DMS79 (cell line): ENCODE measurements at regions not wholly inside any gene's neighbourhood (a gene's known extent, or its start where the extent isn't known, plus 50 kb on each side); places are given as distances from the start of the nearest gene placed in this dataset.
A peak's percentile ranks its signal among the peaks of the same experiment; 100 is the strongest.
"Not testable (repeated sequence)": the region's sequence is repeated elsewhere in the genome, so short reads cannot be mapped to it uniquely, and the experiment has no call there.

Source experiments
- DNase-seq: peaks from one replicate; lab custom pipeline; 2025; lab: John Stamatoyannopoulos, UW

DNA sequence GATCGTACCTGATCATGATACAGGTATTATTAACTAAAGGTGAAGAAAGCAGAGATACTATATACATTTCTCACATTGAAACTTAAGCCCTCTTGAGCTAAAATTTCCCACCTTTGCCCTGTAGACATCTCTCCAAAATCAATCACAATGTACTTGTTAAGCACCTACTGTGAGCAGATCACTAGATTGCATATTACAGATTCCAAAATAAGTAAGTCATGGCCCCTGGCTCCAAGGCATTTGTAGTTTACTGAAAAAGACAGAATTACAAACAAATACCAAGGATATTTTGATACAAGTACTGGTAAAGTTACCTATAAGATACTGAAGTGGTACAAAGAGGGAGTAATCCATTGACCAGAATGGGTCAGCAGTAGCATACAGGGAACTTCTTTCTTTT, 455.3 kb downstream of the STK39 start:
- no peak for DNase-seq

DNA sequence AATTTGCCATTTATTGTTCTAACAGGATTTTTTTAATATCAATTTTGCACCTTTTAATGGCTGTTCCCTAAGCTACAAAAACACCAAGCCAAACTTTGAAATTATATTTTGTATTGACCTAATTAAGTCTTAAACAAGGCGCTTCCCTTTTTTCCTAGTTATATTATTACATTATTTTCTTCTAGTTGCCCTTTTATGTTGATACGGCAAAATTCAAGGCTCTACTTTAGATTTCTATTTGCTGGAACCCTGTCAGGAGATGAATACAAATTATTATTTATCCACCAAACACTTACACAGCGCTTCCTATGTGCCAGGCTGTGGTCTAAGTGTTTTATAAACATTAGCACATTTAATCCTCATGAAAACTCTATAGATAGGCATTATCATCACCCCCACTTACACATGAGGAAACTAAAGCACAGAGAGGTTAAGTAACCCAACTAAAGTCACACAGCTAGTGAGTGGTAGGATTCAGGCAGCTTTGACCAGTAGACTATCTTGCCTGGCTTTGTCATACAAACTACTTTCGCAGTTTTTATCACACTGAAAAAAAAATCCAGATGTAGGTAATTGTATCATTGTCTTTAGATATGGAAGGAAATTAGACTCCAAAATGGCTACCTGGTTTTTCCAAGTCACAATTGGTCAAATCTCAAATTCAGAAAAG, 456.5 kb downstream of the STK39 start:
- DNase-seq, result no peak

- no peak for DNase-seq
Measured at GRCh38 chr2:167790189-167790588, 457.2 kb downstream of the STK39 start.

DNA sequence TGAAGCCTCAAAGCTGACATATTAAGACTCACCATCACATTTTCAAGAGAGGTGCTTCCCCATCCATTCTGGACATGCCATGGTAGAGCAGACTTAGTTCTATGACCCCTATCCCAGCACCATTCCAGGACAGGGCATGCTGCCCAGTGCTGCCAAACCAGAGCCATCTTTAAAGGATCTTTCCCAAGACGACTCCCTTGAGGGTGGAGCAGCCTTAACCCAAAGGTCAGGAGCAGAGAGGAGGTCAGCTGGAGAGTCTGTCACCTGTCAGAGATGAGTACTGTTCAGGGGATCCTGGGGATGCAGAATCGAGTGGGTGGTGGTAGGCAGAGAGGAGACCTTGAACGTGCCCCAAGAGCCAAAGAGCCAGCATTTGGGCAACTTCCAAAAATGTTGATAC, 459.8 kb downstream of the STK39 start:
- DNase-seq, result no peak

DNA sequence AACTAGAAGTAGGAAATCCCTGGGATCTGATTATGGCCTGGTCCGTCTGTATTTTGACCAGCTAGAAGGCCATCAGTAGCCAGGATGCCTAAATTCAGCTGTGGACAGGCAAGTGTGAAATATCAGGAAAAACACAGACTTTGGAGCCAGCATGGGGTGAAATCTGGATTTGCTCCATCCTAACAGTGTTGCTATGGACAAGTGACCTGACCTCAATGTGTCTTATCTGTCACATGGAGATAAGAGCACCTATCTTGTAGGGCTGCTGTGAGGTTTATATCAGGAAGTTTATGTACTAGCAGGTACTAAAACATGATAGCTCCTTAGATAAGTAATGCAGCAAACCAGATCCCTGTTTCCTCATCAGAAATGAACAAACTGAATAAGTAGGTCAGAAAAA, 460.4 kb downstream of the STK39 start:
- no peak for DNase-seq

DNA sequence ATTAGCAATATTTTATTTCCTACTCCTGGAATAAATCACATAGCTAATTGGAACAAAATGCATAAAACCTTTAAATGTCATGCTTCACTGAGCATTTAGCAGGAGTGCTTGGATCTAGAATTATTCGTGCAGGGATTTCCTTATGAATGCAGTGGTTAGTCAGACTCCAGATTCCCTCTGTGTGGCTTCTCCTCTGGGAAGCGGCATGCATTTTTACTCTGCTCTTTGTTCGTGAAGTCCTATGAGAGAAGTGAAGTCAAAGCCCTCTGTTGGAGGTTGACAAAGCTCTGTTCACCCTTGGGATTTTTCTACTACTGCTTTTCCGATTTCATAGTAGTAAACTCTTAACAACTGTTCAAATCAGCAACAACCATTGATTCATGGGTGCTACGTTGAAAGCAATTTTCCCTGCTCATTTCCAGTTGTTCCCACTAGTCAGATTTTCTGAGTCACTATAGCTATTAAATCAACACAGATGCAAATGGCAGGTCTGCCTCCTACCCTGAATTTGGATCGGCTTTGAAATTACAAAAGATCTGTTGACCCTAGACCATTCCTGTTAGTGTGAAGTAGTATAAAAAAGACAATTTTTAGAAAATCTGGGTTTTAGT, 461.7 kb downstream of the STK39 start:
- no peak for DNase-seq

GRCh38 chr2:167784084-167784425, 463.3 kb downstream of the STK39 start:
- no peak for DNase-seq

DNA sequence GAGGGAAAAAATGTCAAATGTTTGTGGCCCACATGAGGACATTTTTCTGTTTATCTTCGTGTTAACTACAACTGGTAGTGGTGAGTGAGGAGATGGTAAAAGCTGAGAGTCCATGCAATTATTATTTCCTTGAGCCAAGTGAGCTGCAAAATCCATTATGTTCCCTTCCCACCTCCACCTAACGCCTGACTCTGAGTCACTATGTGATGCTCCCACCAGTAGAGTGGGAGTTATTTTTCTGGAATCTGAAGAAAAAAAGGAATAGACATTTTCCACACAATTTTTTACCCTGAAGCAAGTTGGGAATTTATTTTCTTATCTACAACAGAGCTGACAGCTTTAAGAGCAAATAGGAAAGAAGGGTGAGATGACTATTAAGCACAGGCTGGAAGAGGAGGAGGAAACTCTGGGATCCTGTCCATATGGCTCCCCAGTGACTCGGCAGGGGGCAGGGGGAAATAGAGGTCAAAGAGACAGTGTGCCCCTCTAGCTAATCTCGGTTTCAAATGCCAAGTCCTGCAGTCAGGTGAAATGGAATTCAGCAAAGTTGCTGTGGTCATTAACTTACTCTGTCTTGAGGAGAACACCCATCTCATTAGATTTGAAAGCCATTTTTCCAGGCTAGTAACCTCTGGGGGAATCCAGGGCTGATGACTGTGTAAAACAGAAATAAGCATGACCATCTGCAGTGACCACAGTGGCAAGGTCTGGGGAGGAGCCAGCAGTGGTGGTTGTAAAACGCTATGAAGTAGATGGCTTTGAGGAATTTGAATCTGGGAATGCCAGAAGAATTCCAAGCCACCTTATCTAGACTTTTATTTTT, 463.9 kb downstream of the STK39 start:
- DNase-seq, result peak; percentile 25

DNA sequence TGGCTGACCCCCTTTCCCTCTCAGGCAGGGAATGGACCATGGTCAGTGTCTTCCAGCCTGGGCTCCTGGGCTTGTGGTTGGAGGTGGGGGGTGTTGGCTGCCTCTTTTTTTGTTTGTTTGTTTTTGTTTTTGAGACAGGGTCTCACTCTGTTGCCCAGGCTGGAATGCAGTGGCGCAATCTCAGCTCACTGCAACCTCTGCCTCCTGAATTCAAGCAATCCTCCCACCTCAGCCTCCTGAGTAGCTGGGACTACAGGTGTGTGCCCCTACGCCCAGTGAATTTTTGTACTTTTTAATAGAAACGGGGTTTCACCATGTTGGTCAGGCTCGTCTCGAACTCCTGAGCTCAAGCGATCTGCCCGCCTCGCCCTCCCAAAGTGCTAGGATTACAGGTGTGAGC, 465.8 kb downstream of the STK39 start:
- DNase-seq, result not testable (repeated sequence)

- no peak for DNase-seq
Measured at GRCh38 chr2:167776359-167776758, 471.0 kb downstream of the STK39 start.

GRCh38 chr2:167771628-167772027, 475.8 kb downstream of the STK39 start:
- DNase-seq, result no peak

DNA sequence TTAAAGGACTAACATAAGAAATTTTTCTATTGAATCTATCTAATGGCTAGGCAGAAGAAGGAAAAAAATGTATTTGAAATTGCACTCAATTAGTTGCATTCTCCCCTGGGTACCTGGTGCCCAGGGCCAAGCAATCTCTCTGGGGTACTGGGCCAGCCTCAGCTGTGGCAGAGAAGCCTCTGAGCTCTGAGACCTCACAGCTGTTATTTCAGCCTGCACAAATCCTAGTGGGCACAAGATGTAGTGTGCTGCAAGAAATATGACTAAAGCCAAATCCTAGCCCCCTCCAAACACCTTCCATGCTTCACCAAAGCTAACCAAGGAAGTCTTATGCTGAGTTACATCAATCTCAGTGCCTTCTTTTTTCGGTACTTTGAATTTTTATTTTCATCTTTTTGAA, 478.4 kb downstream of the STK39 start:
- no peak for DNase-seq

- no peak for DNase-seq
Measured at GRCh38 chr2:167767830-167768229, 479.6 kb downstream of the STK39 start.

- no peak for DNase-seq
Measured at GRCh38 chr2:167764772-167765341, 482.5 kb downstream of the STK39 start.

GRCh38 chr2:167761465-167762136, 485.8 kb downstream of the STK39 start:
- no peak for DNase-seq

GRCh38 chr2:167759531-167759930, 487.9 kb downstream of the STK39 start:
- DNase-seq, result no peak

DNA sequence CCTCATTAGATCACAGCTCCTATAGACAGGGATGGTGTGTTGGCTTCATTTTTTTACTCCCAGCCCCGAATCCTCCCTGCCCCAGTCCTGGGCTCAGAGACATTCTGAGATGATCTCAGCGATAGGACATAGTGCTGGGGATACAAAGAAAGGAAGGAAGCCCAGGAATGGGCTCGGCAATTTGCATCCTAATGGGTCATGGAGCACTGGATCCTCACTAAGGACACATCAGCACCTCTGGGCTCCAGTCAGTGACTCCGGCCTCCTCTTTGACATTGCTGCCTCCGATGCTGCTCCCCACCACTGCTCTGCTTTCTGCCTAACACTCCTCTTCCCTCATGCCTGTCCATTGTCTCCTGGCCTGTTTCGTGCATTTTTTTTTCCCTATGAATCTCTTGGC, 489.1 kb downstream of the STK39 start:
- no peak for DNase-seq

DNA sequence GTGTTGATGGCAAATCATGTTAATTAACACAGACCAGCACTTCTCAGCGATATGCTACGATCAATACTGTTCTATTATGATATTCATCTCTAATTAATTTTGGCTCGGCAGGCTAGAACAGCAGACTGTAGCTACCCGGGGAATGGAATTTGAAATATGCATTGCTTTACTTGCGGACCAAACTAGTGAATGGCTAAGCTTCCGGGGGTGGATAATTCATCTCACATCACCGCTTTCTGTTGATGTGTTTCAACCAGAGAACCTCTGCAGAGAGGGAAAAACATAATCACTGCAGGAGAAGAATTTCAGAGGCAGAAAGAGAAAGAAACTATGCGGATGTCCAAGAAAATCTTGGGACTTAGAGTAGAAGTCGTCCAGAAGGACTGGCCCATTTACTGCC, 490.9 kb downstream of the STK39 start:
- no peak for DNase-seq

DNA sequence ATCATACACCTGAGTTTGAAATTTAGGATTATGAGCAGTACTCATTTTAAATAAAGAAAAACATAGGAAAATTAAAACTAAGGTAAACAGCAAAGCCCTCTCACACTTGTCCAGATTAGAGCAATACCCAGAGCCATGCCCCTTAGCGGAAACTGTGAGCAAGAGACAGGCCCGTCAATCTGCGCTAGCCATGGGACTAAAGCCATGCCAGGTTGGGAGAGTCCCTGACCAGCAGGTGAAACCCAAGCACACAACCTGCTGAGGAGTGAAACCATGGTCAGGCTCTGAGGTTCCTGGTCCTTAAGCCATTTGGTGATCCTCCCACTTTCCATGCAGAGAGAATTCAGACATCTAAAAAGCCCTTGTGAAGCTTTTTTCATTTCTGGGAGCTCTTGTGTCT, 494.3 kb downstream of the STK39 start:
- DNase-seq, result no peak

GRCh38 chr2:167752734-167753133, 494.7 kb downstream of the STK39 start:
- DNase-seq, result no peak

- DNase-seq, result no peak
Measured at GRCh38 chr2:167750675-167751074, 496.7 kb downstream of the STK39 start.

DNA sequence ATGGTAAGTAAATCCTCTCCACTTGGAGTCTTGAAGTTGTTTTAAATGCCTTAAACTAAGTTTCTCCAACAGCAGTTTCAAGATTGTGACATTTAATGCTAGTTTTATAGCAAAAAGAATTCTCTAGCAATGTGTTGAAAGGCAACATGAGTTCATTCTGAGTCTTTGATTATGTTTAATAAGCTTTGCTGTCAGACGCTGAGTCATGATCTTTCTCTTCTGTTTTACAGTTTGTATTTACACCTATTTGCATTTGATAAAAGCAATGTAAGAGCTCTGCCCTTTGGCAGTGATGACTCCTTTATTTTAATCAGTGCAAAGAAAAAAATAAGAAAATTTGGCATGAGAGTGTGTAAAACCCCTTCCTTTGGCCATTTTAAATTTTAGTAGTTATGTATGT, 497.7 kb downstream of the STK39 start:
- no peak for DNase-seq
